ENCODE measurements at regions not wholly inside any gene's neighbourhood (a gene's known extent, or its start where the extent isn't known, plus 50 kb on each side); places are given as distances from the start of the nearest gene placed in this dataset.

GRCh38 chr5:167908606-167909005 lies 382.8 kb upstream of the WWC1 start:
- TF ChIP-seq CTCF (IDR thresholded peaks at IDR 0.05; ENCODE audit: low read depth, low read length, missing control alignments): no peak
- no peak overlapping the region for H3K4me3 ChIP-seq (ENCODE audit: low read depth, low read length)
- no peak for DNase-seq (ENCODE audit: low read depth)

GRCh38 chr5:167912941-167913665 lies 378.3 kb upstream of the WWC1 start:
- TF ChIP-seq CTCF (IDR thresholded peaks at IDR 0.05; ENCODE audit: low read depth, low read length, missing control alignments): no peak
- no peak overlapping the region for H3K4me3 ChIP-seq (ENCODE audit: low read depth, low read length)
- no peak for DNase-seq (ENCODE audit: low read depth)

GRCh38 chr5:167915237-167915636 lies 376.2 kb upstream of the WWC1 start:
- no peak for TF ChIP-seq CTCF (IDR thresholded peaks at IDR 0.05; ENCODE audit: low read depth, low read length, missing control alignments)
- no peak overlapping the region for H3K4me3 ChIP-seq (ENCODE audit: low read depth, low read length)
- DNase-seq (ENCODE audit: low read depth): no peak

GRCh38 chr5:167916261-167916691 lies 375.2 kb upstream of the WWC1 start:
- TF ChIP-seq CTCF (IDR thresholded peaks at IDR 0.05; ENCODE audit: low read depth, low read length, missing control alignments): no peak
- H3K4me3 ChIP-seq (ENCODE audit: low read depth, low read length): no peak overlapping the region

GRCh38 chr5:167916706-167917105 lies 374.7 kb upstream of the WWC1 start:
- no peak overlapping the region for H3K4me3 ChIP-seq (ENCODE audit: low read depth, low read length)
- no peak for DNase-seq (ENCODE audit: low read depth)
- TF ChIP-seq CTCF (IDR thresholded peaks at IDR 0.05; ENCODE audit: low read depth, low read length, missing control alignments): no peak

More at GRCh38 chr5:167916261-167916691, 375.2 kb upstream of the WWC1 start:
- no peak for DNase-seq (ENCODE audit: low read depth)

- no peak for TF ChIP-seq CTCF (IDR thresholded peaks at IDR 0.05; ENCODE audit: low read depth, low read length, missing control alignments)
- no peak for DNase-seq (ENCODE audit: low read depth)
- no peak overlapping the region for H3K4me3 ChIP-seq (ENCODE audit: low read depth, low read length)
Measured at GRCh38 chr5:167918184-167918812, 373.1 kb upstream of the WWC1 start.

Measured in GM12864 (cell line).